Putamen (tissue), 1 donor: ENCODE measurements at regions not wholly inside any gene's neighbourhood (a gene's known extent, or its start where the extent isn't known, plus 50 kb on each side); places are given as distances from the start of the nearest gene placed in this dataset.
"Not testable (repeated sequence)": the region's sequence is repeated elsewhere in the genome, so short reads cannot be mapped to it uniquely, and the experiment has no call there.

ENCODE experiments used
- DNase-seq: peaks from one replicate; pipeline ENCODE4 v3.0.0-alpha.2; 2016; ENCODE audit warnings: low spot score

- DNase-seq: no peak
Observed at GRCh38 chr2:35933031-35933430, 422.5 kb upstream of the CRIM1 start.

DNA sequence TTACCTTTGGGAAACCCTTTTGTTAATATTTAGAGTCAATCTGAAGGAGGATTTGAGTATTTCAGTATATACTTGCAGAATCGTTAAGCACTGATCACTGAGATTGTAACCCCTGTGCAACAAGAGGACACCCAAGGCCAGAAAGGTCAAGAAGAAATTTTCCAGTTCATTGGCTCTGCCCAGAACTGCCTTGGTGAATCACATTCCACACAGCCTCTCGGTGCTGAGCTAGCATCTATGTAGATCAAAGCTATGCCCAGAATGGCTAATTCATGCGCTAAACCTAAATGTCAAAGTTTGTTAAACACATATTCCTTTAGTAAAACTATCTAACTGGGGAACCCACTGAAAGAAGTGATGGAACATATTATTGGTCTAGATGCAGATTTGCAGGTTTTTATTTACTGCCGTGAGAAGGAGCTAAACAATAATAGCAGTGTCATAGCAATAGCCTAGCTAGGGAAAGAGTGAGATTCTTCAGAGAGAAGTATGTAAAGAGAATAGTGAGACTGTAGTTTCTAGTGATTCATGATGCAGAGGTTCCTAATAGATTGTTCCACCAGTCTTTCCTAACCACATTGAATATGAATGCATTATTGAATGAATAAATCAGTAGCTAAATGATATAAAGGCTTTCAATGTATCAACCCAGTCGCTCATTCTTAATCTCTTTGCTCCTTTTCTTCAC lies 423.2 kb upstream of the CRIM1 start:
- DNase-seq: no peak

GRCh38 chr2:35931626-35932025 lies 424.0 kb upstream of the CRIM1 start:
- DNase-seq: no peak

DNA sequence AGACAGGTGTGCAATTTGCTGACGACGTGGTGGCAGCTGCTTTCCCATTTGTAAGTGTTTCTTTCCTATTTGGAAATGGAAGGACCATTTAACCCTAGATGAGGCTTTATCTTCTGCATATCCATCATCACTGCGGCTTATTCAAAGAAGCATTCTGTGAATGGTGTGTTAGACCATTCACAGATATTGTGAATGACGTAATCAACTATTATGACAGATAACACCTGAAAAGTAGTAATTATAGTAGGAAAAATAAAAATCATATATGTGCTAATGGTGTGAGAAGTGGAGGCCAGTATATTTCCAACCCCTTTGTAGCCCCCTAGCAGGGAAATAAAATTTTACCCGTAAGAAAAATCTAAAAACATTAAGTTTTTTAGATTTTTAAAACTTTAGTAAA lies 424.5 kb upstream of the CRIM1 start:
- no peak for DNase-seq

DNA sequence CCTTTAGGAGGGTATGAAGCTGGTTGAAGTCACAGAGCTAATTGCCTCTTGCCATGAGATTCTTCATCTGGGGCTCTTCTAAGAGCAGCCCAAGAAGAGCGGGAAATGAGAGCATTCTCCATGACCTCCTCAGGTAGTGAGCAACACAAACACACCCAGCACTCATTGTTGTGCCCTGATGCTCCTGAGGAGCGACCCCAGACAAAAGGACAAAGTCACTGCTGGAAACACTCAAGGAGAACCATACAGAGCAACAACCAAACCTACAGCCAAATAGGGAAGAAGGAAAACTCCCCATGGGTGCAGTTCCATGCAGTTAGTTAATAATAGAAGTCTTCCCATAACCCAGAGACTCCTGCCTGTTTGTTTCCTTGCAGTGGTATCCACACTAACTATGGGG lies 426.0 kb upstream of the CRIM1 start:
- no peak for DNase-seq

GRCh38 chr2:35920061-35920460 lies 435.5 kb upstream of the CRIM1 start:
- no peak for DNase-seq

DNA sequence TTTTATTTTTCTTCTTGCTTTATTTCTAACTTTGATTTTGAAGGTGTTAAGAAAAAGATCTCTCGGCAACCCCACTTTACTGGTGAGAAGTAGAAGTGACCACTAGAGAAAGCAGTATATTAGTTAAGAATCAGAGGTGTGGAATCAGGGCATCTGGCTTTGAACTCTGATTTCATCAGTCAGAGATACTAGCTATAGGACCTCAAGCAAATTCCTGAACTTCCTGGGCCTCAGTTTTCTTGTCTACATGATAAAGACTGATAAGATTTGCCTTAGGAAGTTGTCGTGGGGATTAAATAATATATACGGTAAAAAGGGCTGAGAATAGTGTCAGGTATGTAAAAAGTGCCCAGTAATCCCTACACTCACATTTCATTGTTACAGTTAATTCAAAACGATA lies 440.3 kb upstream of the CRIM1 start:
- DNase-seq: no peak

DNA sequence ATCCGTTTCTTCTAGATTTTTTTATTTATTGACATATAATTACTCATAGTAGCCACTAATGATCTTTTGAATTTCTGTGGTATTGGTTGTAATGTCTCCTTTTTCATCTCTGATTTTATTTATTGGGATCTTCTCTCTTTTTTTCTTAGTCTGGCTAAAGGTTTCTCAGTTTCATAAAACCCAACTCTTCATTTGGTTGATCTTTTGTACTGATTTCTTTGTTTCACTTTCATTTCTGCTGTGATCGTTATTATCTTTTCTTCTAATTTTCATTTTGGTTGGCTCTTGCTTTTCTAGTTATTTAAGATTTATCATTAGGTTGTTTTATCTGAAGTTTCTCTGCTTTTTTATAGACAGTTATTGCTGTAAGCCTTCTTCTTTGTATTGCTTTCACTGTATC lies 463.6 kb upstream of the CRIM1 start:
- no peak for DNase-seq

DNA sequence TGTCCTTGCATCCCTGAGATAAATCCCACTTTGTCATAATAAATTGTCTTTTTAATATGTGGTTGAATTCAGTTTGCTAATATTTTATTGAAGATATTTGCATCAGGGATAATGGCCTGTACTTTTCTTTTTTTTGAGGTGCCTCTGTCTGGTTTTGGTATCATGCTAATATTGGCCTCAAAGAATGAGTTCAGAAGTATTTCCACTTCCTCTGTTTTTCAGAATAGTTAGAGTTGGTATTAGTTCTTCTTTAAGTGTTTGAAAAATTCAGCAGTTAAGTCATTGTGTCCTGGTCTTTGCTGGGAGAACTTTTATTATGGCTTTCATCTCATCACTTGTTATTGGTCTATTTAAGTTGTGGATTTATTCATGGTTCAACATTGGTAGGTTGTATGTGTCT lies 464.1 kb upstream of the CRIM1 start:
- DNase-seq: no peak

DNA sequence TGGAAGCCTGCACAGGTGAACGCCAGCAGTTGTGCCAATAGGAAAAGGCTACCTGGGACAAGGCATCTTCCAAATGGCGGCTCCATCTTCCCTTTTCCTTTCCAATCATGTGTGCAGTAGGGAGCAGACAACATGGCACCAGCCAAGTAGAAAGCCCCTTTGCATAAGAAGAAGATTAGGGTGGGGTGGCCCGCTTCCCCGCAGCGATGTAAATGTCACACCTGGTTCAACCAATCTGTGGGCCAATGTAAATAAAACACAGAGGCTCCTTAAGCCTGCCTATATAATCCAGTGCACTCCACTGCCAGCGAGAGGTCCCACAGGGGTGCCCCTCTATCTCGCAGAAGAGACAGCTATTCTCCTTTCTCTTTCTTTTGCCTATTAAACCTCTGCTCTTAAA lies 468.4 kb upstream of the CRIM1 start:
- no peak for DNase-seq

- DNase-seq: no peak
Observed at GRCh38 chr2:35873921-35874320, 481.7 kb upstream of the CRIM1 start.

DNA sequence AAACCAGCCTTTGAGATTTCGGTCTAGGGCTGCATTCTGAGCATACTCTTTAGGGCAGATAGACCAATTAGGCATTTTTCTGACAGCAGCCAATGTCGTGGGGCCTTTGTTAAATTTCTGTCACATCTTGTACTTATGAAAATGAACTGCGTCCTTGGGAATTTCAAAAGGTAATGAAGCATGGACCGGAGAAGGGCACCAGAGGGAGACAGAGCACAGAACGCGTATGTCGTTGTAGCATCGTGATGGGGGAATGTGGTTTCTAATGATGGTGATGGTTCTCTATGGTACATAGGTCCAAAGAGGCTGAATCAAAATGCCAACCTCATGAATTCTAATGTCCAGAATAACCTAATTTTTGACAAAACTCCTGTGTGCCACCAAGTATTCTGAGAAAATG lies 483.9 kb upstream of the CRIM1 start:
- no peak for DNase-seq

GRCh38 chr2:35870713-35871112 lies 484.9 kb upstream of the CRIM1 start:
- DNase-seq: no peak

DNA sequence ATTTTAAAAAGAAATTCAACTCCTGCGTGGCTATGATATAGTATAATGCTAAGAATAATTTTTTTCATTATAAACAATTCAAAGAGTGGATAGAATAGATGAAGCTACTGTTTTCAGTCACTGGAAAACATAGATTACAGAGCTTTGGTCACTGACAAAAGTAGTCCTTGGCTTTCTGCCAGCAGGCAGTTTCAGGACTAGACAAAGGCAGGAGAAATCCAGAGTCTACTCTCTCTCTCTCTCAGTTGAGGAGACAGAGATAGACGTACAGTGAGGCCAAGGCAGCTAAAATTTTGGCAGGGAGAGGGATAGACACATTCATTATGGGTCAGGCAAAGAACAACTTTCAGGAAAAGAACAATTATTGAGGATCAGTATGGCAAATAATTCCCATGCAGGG lies 491.4 kb upstream of the CRIM1 start:
- no peak for DNase-seq

- DNase-seq: no peak
Observed at GRCh38 chr2:35858216-35858615, 497.4 kb upstream of the CRIM1 start.

GRCh38 chr2:35857498-35857897 lies 498.1 kb upstream of the CRIM1 start:
- DNase-seq: no peak

DNA sequence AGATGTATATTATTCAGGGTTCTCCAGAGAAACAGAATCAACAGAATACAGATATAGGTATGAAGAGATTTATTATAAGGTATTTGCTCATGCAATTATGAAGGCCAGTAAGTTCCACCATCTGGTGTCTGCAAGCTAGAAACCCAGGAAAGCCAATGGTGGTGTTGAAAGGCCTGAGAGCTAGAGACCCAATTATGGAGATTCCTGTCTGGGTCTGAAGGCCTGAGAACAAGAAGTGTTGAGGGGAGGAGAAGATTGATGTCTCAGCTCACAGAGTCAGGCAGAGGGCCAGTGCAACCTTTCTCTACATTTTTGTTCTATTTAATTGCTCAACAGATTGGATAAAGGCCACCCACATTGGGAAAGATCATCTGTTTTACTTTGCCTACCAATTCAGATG lies 524.2 kb upstream of the CRIM1 start:
- no peak for DNase-seq

DNA sequence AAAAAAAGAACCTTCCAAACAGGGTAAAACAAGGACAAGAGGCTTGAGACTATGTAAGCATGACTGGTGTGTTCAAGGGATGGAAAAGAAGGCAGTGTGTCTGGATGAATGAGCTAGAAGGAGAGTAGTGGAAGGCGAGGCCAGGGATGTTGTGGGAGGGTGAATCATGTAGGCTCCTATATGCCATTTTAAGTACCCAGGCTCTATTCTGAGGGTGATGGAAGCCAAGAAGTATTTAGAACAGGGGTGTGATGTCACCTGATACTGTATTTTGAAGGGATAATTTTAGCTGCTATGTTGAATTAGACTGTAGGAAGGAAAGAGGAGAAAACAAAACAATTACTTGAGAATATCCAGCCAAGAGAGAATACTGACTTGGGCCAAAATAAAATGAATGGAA lies 524.7 kb upstream of the CRIM1 start:
- no peak for DNase-seq

GRCh38 chr2:35827086-35827485 lies 528.5 kb upstream of the CRIM1 start:
- DNase-seq: no peak

- DNase-seq: no peak
Observed at GRCh38 chr2:35822716-35823115, 532.9 kb upstream of the CRIM1 start.

DNA sequence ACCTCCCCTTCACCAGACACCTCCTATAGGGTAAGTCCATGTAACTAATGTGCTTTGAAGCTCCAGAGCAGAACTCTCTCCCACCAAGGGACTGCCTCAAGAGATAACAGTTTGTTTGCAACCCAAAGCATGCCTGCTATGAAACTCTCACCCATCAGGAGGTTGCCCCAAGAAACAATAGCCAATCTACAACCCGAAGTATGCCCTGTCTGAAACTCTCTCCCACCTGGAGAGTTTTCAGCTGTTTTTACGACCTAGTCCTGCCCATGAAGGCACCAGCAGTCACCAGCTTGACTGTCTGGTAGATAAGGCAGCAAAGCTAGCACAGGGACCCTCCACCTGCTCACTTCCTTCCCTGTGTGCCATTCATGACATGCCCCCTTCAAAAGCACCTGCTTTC lies 533.9 kb upstream of the CRIM1 start:
- no peak for DNase-seq

DNA sequence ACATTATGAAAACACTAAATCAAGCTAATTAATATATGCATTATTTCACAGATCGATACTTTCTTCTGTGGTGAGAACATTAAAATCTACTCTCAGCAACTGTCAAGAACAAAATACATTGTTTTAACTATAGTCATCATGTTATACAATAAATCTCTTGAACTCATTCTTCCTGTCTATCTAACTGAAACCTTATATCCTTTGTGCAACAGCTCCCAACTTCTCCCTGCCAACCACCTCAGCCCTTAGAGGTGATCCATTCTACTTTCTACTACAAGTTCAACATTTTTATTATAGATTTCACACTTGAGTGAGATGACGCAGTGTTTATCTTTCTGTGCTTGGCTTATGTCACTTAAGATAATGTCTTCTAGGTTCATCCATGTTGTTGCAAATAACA lies 535.2 kb upstream of the CRIM1 start:
- no peak for DNase-seq

DNA sequence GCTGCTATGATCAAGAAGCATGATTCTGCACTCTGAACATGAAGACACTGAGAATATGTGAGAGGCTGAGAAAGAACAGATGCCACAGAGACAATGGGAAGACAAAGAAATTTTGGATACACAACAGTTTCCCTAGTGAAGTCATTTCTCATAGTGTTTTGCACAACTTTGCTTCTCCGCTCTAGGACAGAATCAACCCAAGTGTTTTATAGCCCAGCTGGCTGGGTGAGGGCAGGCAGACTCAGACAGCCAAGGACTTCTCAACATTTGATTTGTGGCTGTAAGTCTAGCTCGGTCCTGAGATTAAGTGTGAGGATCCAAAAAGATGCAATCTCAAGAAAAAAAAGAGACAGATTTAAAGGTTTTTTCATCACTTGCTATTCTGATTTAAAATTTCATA lies 536.5 kb upstream of the CRIM1 start:
- DNase-seq: no peak

GRCh38 chr2:35818359-35818758 lies 537.2 kb upstream of the CRIM1 start:
- DNase-seq: not testable (repeated sequence)

GRCh38 chr2:35814597-35814996 lies 541.0 kb upstream of the CRIM1 start:
- not testable (repeated sequence) for DNase-seq
